HG02973 (cell line): ENCODE measurements at regions not wholly inside any gene's neighbourhood (a gene's known extent, or its start where the extent isn't known, plus 50 kb on each side); places are given as distances from the start of the nearest gene placed in this dataset.
"Not testable (repeated sequence)": the region's sequence is repeated elsewhere in the genome, so short reads cannot be mapped to it uniquely, and the experiment has no call there.

Experiments
- ATAC-seq: cut with Tn5 transposase; IDR thresholded peaks from one replicate; pipeline ENCODE4 v1.9.1; 2021; ENCODE audit warnings: moderate library complexity; ENCODE audit not compliant: unreplicated experiment

- ATAC-seq: no peak
These were observed 1600.5 kb upstream of the SEL1L start for GRCh38 chr14:83133981-83134645.

- ATAC-seq: no peak
These were observed 1607.1 kb upstream of the SEL1L start for GRCh38 chr14:83140756-83141155.

- ATAC-seq: no peak
These were observed 1613.4 kb upstream of the SEL1L start for GRCh38 chr14:83147006-83147405.

GRCh38 chr14:83151571-83151970 is 1617.9 kb upstream of the SEL1L start:
- ATAC-seq: no peak

GRCh38 chr14:83153081-83153480 is 1619.4 kb upstream of the SEL1L start:
- ATAC-seq: no peak

GRCh38 chr14:83162361-83162929 is 1628.8 kb upstream of the SEL1L start:
- ATAC-seq: no peak

GRCh38 chr14:83163016-83163415 is 1629.4 kb upstream of the SEL1L start:
- no peak for ATAC-seq

- ATAC-seq: no peak
These were observed 1630.4 kb upstream of the SEL1L start for GRCh38 chr14:83164016-83164415.

- no peak for ATAC-seq
These were observed 1630.9 kb upstream of the SEL1L start for GRCh38 chr14:83164591-83164990.

GRCh38 chr14:83170165-83170564 is 1636.5 kb upstream of the SEL1L start:
- ATAC-seq: no peak

- no peak for ATAC-seq
These were observed 1638.1 kb upstream of the SEL1L start for GRCh38 chr14:83171761-83172160.

GRCh38 chr14:83172363-83172762 is 1638.7 kb upstream of the SEL1L start:
- ATAC-seq: no peak

- no peak for ATAC-seq
These were observed 1640.0 kb upstream of the SEL1L start for GRCh38 chr14:83173687-83174086.

- no peak for ATAC-seq
These were observed 1650.9 kb upstream of the SEL1L start for GRCh38 chr14:83184531-83184930.

GRCh38 chr14:83188311-83188710 is 1654.7 kb upstream of the SEL1L start:
- not testable (repeated sequence) for ATAC-seq

- ATAC-seq: no peak
These were observed 1662.6 kb upstream of the SEL1L start for GRCh38 chr14:83196236-83196635.

GRCh38 chr14:83197271-83197670 is 1663.6 kb upstream of the SEL1L start:
- no peak for ATAC-seq

GRCh38 chr14:83207550-83207949 is 1673.9 kb upstream of the SEL1L start:
- no peak for ATAC-seq

- no peak for ATAC-seq
These were observed 1674.7 kb upstream of the SEL1L start for GRCh38 chr14:83208341-83208740.

- ATAC-seq: no peak
These were observed 1683.8 kb upstream of the SEL1L start for GRCh38 chr14:83217492-83217891.

- ATAC-seq: no peak
These were observed 1714.4 kb upstream of the SEL1L start for GRCh38 chr14:83247924-83248639.

- ATAC-seq: no peak
These were observed 1717.7 kb upstream of the SEL1L start for GRCh38 chr14:83251402-83251801.
